GM12873 (cell line): ENCODE measurements at regions not wholly inside any gene's neighbourhood (a gene's known extent, or its start where the extent isn't known, plus 50 kb on each side); places are given as distances from the start of the nearest gene placed in this dataset.

Experiments used
- TF ChIP-seq, protein P1 (sequence below): IDR thresholded peaks from 2 replicates; pipeline ENCODE4 v1.5.1; 2012; ENCODE audit warnings: low read depth, mild to moderate bottlenecking, moderate library complexity, low read length, control low read depth; ENCODE audit not compliant: insufficient read depth; ENCODE audit errors: missing control alignments

DNA sequence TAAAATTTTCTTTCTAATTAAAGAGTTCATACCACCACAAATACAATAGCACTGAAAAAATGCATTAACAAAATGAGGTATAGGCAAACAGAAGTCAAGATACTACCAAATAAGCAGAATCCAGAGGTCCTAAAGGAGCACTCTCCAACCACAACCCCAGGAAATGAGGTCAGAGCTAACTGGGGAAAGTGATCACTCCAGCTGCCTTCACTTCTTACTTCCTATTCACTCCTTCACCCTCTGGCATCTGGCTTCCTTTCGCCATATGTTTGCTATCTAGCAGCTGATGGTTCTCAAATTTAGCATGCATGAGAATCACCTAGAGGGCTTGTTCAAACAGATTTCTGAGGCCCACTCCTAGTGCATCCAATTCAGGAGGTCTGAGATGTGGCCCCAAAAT lies 212.6 kb upstream of the ACVR2A start:
- TF ChIP-seq, protein P1, sequence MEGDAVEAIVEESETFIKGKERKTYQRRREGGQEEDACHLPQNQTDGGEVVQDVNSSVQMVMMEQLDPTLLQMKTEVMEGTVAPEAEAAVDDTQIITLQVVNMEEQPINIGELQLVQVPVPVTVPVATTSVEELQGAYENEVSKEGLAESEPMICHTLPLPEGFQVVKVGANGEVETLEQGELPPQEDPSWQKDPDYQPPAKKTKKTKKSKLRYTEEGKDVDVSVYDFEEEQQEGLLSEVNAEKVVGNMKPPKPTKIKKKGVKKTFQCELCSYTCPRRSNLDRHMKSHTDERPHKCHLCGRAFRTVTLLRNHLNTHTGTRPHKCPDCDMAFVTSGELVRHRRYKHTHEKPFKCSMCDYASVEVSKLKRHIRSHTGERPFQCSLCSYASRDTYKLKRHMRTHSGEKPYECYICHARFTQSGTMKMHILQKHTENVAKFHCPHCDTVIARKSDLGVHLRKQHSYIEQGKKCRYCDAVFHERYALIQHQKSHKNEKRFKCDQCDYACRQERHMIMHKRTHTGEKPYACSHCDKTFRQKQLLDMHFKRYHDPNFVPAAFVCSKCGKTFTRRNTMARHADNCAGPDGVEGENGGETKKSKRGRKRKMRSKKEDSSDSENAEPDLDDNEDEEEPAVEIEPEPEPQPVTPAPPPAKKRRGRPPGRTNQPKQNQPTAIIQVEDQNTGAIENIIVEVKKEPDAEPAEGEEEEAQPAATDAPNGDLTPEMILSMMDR: no peak

DNA sequence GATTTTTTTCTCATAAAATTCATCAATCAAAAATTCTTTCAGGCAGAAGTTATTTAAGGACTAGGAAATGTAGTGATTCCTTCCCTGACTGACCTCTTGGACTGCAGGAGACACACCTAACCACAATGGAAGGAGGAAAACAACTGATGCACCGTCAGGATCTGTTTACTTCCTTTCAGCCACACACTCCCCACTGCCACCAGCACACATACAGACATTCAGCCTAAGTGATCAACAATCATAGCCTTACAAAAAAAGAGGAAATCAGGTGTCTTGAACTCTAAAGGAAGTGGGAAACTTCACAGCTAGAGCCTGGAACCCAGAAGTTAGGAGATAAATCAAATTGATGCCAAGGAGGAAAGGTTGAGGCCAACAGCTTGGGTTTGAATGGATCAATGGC lies 213.5 kb upstream of the ACVR2A start:
- TF ChIP-seq, protein P1: no peak

DNA sequence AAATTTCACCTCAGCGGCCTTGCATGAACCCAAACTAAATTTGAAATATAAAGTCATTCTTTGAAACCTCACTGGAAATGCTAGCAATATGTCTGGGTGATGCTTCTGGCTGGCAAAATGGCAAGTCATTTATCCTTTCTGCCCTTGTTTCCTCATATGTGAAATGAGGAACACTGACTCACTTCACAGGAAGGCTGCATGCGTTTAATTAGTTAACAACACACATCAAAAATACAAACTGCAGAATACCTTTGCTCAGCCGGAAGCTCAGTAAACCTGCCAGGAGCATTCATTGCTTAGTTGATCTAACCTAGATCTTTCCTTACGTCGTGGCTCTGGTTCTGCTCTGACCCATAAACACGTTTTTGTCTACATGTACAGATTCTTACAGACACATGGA lies 214.2 kb upstream of the ACVR2A start:
- TF ChIP-seq, protein P1: no peak

DNA sequence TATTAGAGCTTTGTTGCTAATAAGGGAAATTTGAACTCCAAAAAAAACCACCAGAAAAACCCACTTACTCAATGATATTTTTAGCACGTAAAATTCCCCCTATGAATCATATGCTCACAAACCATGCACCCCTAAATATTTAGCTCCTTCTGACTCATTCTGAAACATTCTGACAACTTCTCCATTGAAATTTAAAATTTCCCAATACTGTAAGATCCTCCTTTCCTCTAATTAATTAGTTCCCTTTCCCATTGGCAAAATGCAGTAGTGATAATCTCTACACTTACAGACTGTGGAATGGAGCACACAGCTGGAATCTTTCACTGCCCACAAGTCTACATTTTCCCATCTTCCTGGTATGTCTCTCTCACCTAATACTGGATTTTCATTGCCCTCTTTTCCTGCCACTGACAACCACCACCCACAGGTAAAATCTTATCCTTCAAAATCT lies 215.8 kb upstream of the ACVR2A start:
- TF ChIP-seq, protein P1: no peak

DNA sequence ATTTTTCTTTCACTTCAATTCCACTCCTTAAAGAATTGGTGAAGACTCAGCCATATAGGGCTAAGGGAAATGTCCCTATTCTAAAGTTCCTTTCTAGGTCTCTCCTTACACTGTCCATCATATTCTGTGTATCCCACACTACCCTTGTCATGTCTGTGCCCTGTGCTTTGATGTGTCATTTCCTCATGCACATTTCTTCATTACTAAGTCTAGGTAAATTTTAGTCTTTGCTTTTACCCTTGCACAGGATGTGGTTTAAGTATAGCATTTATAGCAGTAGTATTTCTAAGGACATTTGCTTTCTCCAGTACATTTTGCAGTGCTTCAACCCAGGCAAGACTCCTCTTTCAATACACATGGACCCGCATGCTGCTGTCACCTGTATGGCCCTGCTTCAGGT lies 221.5 kb upstream of the ACVR2A start:
- TF ChIP-seq, protein P1: no peak

DNA sequence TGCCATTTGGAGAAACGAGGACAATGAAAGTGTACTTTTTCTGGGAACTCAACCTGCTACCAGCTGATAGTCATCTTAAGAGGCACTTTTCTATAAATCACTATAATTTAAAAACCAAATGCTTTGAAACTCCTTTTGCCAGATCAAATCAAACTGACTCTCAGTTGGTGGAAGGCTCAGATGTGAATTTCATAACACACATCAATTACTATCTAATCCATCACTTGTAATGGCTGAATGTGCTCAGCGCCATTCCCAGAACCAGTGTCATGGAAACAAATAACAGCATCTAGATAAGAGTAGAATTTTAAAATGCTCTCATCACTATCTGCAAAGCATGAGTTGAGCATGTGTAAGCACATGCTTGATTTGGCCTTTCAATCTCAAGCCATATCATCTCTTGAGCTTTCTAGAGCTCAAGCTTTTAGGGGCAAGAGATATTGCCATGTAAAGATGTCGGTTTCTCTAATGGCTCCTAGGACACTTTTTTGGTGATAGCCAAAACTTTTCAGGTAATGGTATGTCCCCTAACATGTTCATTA lies 223.1 kb upstream of the ACVR2A start:
- TF ChIP-seq, protein P1: no peak

DNA sequence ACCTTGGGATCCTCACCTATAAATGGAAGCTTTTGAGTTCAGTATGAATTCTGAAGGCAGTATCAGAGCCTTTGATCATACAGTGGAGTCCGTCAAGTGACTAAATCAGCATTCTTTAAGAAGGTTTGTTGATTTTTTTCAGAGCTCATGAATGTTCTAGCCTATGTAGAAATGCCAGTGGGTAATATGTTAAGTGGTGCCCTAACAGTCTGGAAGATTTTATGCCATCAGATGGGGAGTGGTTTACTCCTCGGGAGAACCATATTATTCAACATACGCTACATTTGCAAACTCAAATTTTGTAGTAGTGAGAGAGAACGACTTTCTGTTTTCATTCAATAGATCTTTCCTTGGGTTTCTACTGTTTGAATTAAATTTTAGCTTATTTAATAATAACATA lies 225.0 kb upstream of the ACVR2A start:
- TF ChIP-seq, protein P1: no peak
